ENCODE measurements at regions not wholly inside any gene's neighbourhood (a gene's known extent, or its start where the extent isn't known, plus 50 kb on each side); places are given as distances from the start of the nearest gene placed in this dataset.

- TF ChIP-seq POLR2A (IDR thresholded peaks at IDR 0.05; ENCODE audit: low read depth): no peak
- TF ChIP-seq POLR2AphosphoS5 (IDR thresholded peaks at IDR 0.05): no peak
Measured at GRCh38 chr2:105536175-105536574, 137.3 kb upstream of the FHL2 start.

Measured in esophagus muscularis mucosa (tissue), 2 donors.